Nucleus accumbens (tissue), 56 donors: ENCODE measurements at regions not wholly inside any gene's neighbourhood (a gene's known extent, or its start where the extent isn't known, plus 50 kb on each side); places are given as distances from the start of the nearest gene placed in this dataset.
"Not testable (repeated sequence)": the region's sequence is repeated elsewhere in the genome, so short reads cannot be mapped to it uniquely, and the experiment has no call there.

ENCODE experiments used
- DNase-seq, 56 donors: peaks; one replicate each; lab custom pipeline; 2025; lab: John Stamatoyannopoulos, UW

- peak in 1 of 56 donors; percentile 23 for DNase-seq
Observed at GRCh38 chr5:45038366-45038987, 229.7 kb downstream of the MRPS30 start.

GRCh38 chr5:45042283-45042682 is 233.5 kb downstream of the MRPS30 start:
- DNase-seq: no peak

DNA sequence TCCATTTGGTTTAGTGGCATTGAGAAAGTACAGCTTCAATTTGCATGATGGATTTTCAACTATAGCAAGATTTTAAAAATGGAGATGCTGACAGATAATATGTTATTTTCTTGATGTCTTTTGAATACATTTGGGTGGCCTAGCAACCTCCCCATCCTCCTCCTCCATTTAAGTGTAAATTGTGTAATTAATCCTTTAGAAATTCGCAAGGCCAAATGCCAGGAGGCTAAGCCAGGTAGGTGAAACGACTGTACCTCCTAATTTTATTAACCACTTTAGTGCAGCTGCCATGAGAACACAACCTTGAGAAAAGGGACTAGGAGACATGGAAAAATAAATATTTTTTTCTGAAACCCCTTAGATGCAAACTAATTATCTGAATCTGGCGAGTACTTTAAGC is 248.8 kb downstream of the MRPS30 start:
- no peak for DNase-seq

GRCh38 chr5:45060724-45061123 is 252.0 kb downstream of the MRPS30 start:
- no peak for DNase-seq

DNA sequence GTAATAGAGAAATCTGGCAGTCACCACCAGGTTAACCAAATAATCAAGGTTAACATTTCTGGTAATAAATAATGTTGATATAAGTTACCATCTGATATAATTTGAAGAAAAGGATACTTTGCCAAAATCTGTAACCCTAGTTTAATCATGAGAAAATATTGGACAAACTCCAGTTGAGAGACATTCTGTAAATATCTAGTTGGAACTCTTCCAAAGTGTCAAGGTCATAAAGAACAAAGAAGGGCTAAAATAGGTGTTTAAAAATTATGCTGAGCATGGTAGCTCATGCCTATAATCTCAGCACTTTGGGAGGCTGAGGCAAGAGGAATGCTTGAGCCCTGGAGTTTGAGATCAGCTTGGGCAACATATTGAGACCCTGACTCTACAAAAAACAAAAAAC is 253.3 kb downstream of the MRPS30 start:
- no peak for DNase-seq

- no peak for DNase-seq
Observed at GRCh38 chr5:45081082-45081481, 272.3 kb downstream of the MRPS30 start.

DNA sequence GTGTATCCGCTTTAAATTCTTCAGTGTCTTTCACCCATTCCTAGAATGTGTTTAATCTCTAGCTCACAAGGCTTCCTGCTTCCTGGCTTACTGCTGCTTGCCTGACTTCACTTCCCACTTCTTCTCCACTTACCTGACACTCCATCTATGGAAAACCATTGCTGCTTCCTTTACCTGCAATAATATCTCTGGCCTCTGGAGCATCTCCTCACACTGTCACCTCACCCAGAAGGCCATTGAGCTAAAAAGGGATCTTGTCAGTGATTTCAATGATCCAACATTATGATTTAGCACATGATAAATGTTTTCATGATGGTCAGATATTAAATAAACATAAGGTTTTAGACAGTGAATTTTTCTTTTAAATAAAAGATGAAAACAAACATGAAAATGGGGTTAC is 281.1 kb downstream of the MRPS30 start:
- DNase-seq: no peak

- DNase-seq: no peak
Observed at GRCh38 chr5:45093377-45093776, 284.6 kb downstream of the MRPS30 start.

DNA sequence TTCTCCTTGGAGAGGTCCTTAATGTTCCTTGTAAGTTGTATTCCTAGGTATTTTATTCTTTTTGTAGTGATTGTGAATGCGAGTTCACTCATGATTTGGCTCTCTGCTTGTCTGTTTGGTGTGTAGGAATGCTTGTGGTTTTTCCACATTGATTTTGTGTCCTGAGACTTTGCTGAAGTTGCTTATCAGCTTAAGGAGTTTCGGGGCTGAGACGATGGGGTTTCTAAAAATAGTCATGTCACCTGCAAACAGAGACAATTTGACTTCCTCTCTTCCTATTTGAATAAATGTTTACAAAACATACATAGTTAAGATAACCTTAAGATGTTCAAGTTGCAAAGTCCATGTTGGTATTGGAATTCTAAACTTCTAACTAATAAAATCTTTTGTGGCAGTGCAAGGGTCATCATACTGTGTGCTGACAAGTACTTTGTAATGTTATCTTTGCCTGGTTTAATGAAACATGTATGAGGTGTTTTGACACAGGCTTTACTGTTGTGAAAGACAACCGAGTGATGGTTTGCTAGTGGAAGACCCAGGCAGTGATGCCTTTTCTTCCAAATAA is 286.2 kb downstream of the MRPS30 start:
- no peak for DNase-seq

GRCh38 chr5:45098483-45098882 is 289.7 kb downstream of the MRPS30 start:
- DNase-seq: no peak

DNA sequence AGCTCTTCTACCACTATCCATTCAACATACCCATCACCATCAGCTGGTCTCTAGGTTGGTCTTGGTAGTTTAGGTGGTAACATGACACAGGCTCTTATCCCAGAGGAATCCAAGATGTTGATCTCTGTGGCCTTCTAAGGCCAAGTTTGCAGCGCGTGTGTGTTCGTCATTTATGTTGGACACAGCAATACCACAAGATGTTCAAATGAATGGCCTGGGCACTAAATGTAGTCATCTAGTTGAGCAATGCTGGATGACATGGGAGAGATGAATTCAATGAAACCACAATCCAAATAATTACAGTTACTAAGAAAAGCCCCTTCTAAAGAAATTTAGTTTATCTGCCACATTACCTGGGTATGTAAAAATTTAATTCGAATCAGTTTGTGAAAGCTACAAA is 292.4 kb downstream of the MRPS30 start:
- no peak for DNase-seq

GRCh38 chr5:45105491-45105994 is 296.8 kb downstream of the MRPS30 start:
- DNase-seq: no peak

- no peak for DNase-seq
Observed at GRCh38 chr5:45109062-45109461, 300.3 kb downstream of the MRPS30 start.

GRCh38 chr5:45109636-45110035 is 300.9 kb downstream of the MRPS30 start:
- no peak for DNase-seq

- no peak for DNase-seq
Observed at GRCh38 chr5:45110399-45110798, 301.7 kb downstream of the MRPS30 start.

GRCh38 chr5:45113726-45114125 is 305.0 kb downstream of the MRPS30 start:
- no peak for DNase-seq

- no peak for DNase-seq
Observed at GRCh38 chr5:45132972-45133371, 324.2 kb downstream of the MRPS30 start.

- DNase-seq: no peak
Observed at GRCh38 chr5:45162974-45163373, 354.2 kb downstream of the MRPS30 start.

DNA sequence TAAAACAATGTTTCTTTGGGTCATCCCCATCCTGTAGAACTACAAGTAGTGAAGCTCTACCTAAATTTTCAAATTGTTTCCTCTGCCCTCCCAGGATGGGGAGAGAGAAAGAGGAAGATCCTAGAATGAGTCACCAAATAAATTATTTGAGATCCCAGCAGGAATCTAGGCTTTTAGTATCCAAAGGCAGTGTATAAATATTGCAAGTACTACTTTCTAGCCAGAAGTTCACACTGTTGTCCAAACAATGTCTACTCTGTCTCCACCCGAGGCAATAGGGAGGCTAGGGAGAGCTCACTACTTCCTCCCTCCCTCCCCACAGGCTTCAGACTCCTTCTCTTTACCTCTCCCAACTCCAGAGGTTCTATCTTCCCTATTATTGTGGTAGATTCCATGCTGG is 362.8 kb downstream of the MRPS30 start:
- no peak for DNase-seq

GRCh38 chr5:45172634-45173033 is 363.9 kb downstream of the MRPS30 start:
- DNase-seq: not testable (repeated sequence)

- DNase-seq: no peak
Observed at GRCh38 chr5:45179686-45180085, 370.9 kb downstream of the MRPS30 start.

GRCh38 chr5:45189042-45189441 is 380.3 kb downstream of the MRPS30 start:
- DNase-seq: no peak

GRCh38 chr5:45189481-45189880 is 380.7 kb downstream of the MRPS30 start:
- DNase-seq: no peak
